CD4-positive, CD25-positive, alpha-beta regulatory T cell (primary cell): ENCODE measurements at regions not wholly inside any gene's neighbourhood (a gene's known extent, or its start where the extent isn't known, plus 50 kb on each side); places are given as distances from the start of the nearest gene placed in this dataset.

ENCODE experiments used
- ATAC-seq, 2 donors: fragments of 150-1000 bp; cut with Tn5 transposase; one replicate each; pipeline ENCODE4 v1.10.0; 2021; ENCODE audit warnings: low read depth in 2 of 2, moderate number of reproducible peaks in 2 of 2, moderate library complexity in 1 of 2
- DNase-seq, 3 donors: peaks; one replicate each; pipeline versions ENCODE4 v3.0.0 to v3.0.0-alpha.2; 2012 to 2022; ENCODE audit warnings: mixed read lengths in 1 of 3
- H3K27ac ChIP-seq: one replicate; pipeline ENCODE4 v1.7.0; 2013; ENCODE audit warnings: mild to moderate bottlenecking, low read length; ENCODE audit not compliant: insufficient read depth, poor library complexity, severe bottlenecking
- H3K27me3 ChIP-seq: one replicate; pipeline ENCODE4 v1.7.0; 2013; ENCODE audit warnings: low read length; ENCODE audit not compliant: control insufficient read depth, insufficient read depth
- H3K36me3 ChIP-seq: one replicate; pipeline ENCODE4 v1.7.0; 2013; ENCODE audit warnings: mild to moderate bottlenecking, low read length, moderate library complexity; ENCODE audit not compliant: control insufficient read depth, insufficient read depth
- H3K4me1 ChIP-seq: 2 replicates; pipeline ENCODE4 v1.7.0; 2013; ENCODE audit warnings: mild to moderate bottlenecking, low read length; ENCODE audit not compliant: insufficient read depth, control insufficient read depth, poor library complexity, severe bottlenecking
- H3K4me3 ChIP-seq: one replicate; pipeline ENCODE4 v1.7.0; 2013; ENCODE audit warnings: low read depth, mild to moderate bottlenecking, low read length, moderate library complexity
- H3K9me3 ChIP-seq, 2 experiments: 1 replicate in 1 of 2; 2 replicates in 1 of 2; pipeline ENCODE4 v1.7.0; 2013; ENCODE audit warnings: low read length in 2 of 2, mild to moderate bottlenecking in 1 of 2, moderate library complexity in 1 of 2; ENCODE audit not compliant: control insufficient read depth in 2 of 2
- H3K27ac Mint-ChIP-seq, 3 donors: one replicate each; pipeline ENCODE4 v1.8.0; 2020 to 2022; ENCODE audit warnings: mild to moderate bottlenecking in 3 of 3, mixed read lengths in 3 of 3, moderate library complexity in 2 of 3
- H3K27me3 Mint-ChIP-seq: one replicate; pipeline ENCODE4 v1.8.0; 2022; ENCODE audit warnings: mild to moderate bottlenecking, mixed read lengths
- H3K36me3 Mint-ChIP-seq: one replicate; pipeline ENCODE4 v1.8.0; 2020; ENCODE audit warnings: mixed read lengths
- H3K4me1 Mint-ChIP-seq, 4 donors: one replicate each; pipeline ENCODE4 v1.8.0; 2020 to 2022; ENCODE audit warnings: mixed read lengths in 4 of 4, mild to moderate bottlenecking in 1 of 4
- H3K4me3 Mint-ChIP-seq, 4 donors: one replicate each; pipeline ENCODE4 v1.8.0; 2020 to 2022; ENCODE audit warnings: mild to moderate bottlenecking in 4 of 4, mixed read lengths in 4 of 4, moderate library complexity in 3 of 4
- H3K9me3 Mint-ChIP-seq, 7 donors: one replicate each; pipeline ENCODE4 v1.8.0; 2020 to 2022; ENCODE audit warnings: mixed read lengths in 7 of 7, mild to moderate bottlenecking in 3 of 7, moderate library complexity in 2 of 7

DNA sequence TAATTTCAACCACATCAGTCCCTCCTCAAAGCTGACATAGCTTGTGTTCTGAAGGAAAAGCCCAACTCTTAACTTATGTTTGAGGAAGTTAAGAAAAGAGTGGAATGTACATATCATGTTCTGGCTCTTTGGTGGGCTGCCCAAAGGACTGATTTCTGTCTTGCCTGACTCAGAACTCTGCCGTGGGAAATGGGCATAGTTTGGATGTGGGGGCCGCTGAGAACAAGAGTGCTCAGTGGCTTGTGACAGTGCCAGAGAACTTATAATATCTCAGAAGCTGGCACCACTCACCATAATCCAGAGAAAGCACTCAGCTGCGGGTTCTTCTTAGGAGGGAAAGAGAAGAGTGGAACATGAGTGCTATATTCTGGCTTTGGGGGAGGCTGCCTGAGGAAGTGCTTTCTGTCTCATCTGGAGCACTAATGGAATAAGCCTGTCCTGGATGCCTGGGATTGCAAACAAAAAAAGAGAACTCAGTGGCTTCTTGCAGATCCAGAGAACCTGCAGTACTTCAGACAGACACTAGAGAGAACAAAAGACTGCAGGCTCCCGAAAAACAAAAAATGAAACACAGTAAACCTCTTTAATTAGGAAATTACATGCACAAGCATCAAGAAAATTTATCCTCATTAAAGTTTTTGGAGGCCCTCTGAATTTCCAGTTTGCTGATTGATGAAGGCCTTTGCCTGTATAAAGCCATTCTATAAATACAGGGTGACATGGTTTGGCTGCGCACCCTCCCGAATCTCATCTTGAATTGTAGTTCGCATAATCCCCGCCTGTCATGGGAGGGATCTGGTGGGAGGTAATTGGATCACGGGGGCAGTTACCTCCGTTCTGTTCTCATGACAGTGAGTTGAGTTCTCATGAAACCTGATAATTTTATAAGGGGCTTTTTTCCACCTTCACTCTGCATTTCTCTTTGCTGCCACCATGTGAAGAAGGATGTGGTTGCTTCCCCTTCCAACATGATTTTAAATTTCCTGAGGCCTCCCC lies 207.0 kb downstream of the DMAC1 start:
- Histone ChIP-seq H3K4me1 (no peaks in the 10 kb centered on the region), H3K4me3 (no peak overlapping the region), H3K9me3 (peaks cover 0 to 6% of the 10 kb centered on the region in 2 experiments), H3K27ac (no peak overlapping the region), H3K36me3 (no peaks in the 10 kb centered on the region), H3K27me3 (peaks cover 2% of the 10 kb centered on the region)
- no peaks in the 10 kb centered on the region for H3K27me3 Mint-ChIP-seq
- no peak for DNase-seq
- peaks cover 12% of the 10 kb centered on the region for H3K36me3 Mint-ChIP-seq
- ATAC-seq: no peak
- H3K4me3 Mint-ChIP-seq: no peak overlapping the region
- peaks cover 0 to 17% (median 7%) of the 10 kb centered on the region in 7 donors for H3K9me3 Mint-ChIP-seq
- H3K4me1 Mint-ChIP-seq: no peaks in the 10 kb centered on the region
- H3K27ac Mint-ChIP-seq: no peak overlapping the region

DNA sequence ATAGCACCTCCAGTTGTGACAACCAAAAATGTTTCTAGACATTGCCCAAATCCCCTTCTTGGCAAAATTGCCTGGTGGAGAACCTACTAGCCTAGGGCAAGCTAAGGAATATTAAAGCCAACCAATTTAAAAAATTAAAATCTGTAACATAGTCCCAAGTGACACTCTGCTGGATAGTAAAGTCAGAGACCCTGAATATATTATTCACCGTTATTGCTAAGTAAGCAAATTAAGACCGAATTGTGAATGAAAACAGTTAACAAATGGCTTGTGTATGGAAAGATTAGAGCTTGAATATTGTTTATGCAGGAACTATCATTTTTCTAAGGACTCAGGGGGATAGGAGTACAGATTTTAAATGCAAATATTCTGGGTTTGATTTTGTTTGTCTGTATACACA lies 208.1 kb downstream of the DMAC1 start:
- Histone ChIP-seq H3K36me3 (no peaks in the 10 kb centered on the region), H3K27ac (no peak overlapping the region), H3K4me1 (no peaks in the 10 kb centered on the region), H3K9me3 (peaks cover 0 to 6% of the 10 kb centered on the region in 2 experiments), H3K27me3 (peaks cover 2% of the 10 kb centered on the region), H3K4me3 (no peak overlapping the region)
- ATAC-seq (no peak), DNase-seq (no peak)
- Mint-ChIP-seq H3K27ac (no peak overlapping the region), H3K9me3 (peaks cover 0 to 17% (median 7%) of the 10 kb centered on the region in 7 donors), H3K4me3 (no peak overlapping the region), H3K36me3 (peaks cover 12% of the 10 kb centered on the region), H3K4me1 (no peaks in the 10 kb centered on the region), H3K27me3 (no peaks in the 10 kb centered on the region)

DNA sequence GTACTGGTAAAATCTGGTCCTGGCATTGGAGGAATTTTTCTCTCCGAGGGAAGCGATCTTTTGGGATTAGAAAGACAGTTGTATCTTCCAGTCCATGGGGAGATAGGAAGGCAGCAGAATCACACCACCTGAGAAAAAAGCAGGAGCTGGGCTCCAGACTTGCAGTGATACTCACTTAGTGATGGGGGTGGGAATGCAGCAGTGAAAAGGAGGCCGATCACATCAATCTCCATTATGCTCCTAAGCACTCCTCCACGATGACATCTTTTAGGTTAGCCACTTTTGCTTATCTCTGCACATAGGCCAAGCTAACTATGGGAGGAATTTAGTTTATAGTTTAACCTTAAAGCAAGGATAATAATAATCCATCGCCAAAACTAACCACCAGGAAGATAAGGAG lies 219.0 kb downstream of the DMAC1 start:
- Histone ChIP-seq H3K9me3 (no peaks in the 10 kb centered on the region), H3K4me1 (no peaks in the 10 kb centered on the region), H3K36me3 (no peaks in the 10 kb centered on the region), H3K27ac (no peak overlapping the region), H3K4me3 (no peak overlapping the region), H3K27me3 (no peaks in the 10 kb centered on the region)
- H3K9me3 Mint-ChIP-seq: peaks cover 0 to 2% (median 0%) of the 10 kb centered on the region in 7 donors
- no peak overlapping the region for H3K4me3 Mint-ChIP-seq
- no peaks in the 10 kb centered on the region for H3K36me3 Mint-ChIP-seq
- H3K27ac Mint-ChIP-seq: no peak overlapping the region
- H3K27me3 Mint-ChIP-seq: no peaks in the 10 kb centered on the region
- H3K4me1 Mint-ChIP-seq: no peaks in the 10 kb centered on the region
- no peak for DNase-seq
- no peak for ATAC-seq

GRCh38 chr9:7579351-7579750 lies 220.2 kb downstream of the DMAC1 start:
- Histone ChIP-seq H3K36me3 (no peaks in the 10 kb centered on the region), H3K4me1 (no peaks in the 10 kb centered on the region), H3K27ac (no peak overlapping the region), H3K9me3 (no peaks in the 10 kb centered on the region), H3K4me3 (no peak overlapping the region), H3K27me3 (no peaks in the 10 kb centered on the region)
- DNase-seq (no peak), ATAC-seq (no peak)
- no peak overlapping the region for H3K4me3 Mint-ChIP-seq
- H3K27ac Mint-ChIP-seq: no peak overlapping the region
- H3K36me3 Mint-ChIP-seq: no peaks in the 10 kb centered on the region
- no peaks in the 10 kb centered on the region for H3K27me3 Mint-ChIP-seq
- H3K9me3 Mint-ChIP-seq: peaks cover 0 to 1% (median 0%) of the 10 kb centered on the region in 7 donors
- H3K4me1 Mint-ChIP-seq: no peaks in the 10 kb centered on the region

- Mint-ChIP-seq H3K4me3 (no peak overlapping the region), H3K27me3 (no peaks in the 10 kb centered on the region), H3K4me1 (no peaks in the 10 kb centered on the region), H3K27ac (no peak overlapping the region), H3K36me3 (no peaks in the 10 kb centered on the region), H3K9me3 (peaks cover 0 to 1% (median 0%) of the 10 kb centered on the region in 7 donors)
- Histone ChIP-seq H3K27me3 (no peaks in the 10 kb centered on the region), H3K4me3 (no peak overlapping the region), H3K4me1 (no peaks in the 10 kb centered on the region), H3K9me3 (no peaks in the 10 kb centered on the region), H3K36me3 (no peaks in the 10 kb centered on the region), H3K27ac (no peak overlapping the region)
- ATAC-seq: no peak
- DNase-seq: no peak
Observed at GRCh38 chr9:7578951-7579350, 220.6 kb downstream of the DMAC1 start.

GRCh38 chr9:7570107-7570720 lies 229.4 kb downstream of the DMAC1 start:
- no peaks in the 10 kb centered on the region for H3K27me3 ChIP-seq
- H3K4me3 ChIP-seq: no peak overlapping the region
- peak; percentile 37 to 81 (median 70) for DNase-seq
- Mint-ChIP-seq H3K27me3 (peaks cover 16% of the 10 kb centered on the region), H3K9me3 (peaks cover 0 to 2% (median 0%) of the 10 kb centered on the region in 7 donors), H3K4me3 (no peak overlapping the region), H3K36me3 (no peaks in the 10 kb centered on the region), H3K4me1 (peaks cover 0 to 4% (median 0%) of the 10 kb centered on the region in 4 donors), H3K27ac (no peak overlapping the region)
- H3K36me3 ChIP-seq: no peaks in the 10 kb centered on the region
- peak; percentile 59 to 84 for ATAC-seq
- no peaks in the 10 kb centered on the region for H3K9me3 ChIP-seq
- H3K4me1 ChIP-seq: no peaks in the 10 kb centered on the region
- no peak overlapping the region for H3K27ac ChIP-seq

- Histone ChIP-seq H3K36me3 (no peaks in the 10 kb centered on the region), H3K27ac (no peak overlapping the region), H3K4me1 (no peaks in the 10 kb centered on the region), H3K27me3 (no peaks in the 10 kb centered on the region), H3K4me3 (no peak overlapping the region), H3K9me3 (no peaks in the 10 kb centered on the region)
- Mint-ChIP-seq H3K27me3 (peaks cover 16% of the 10 kb centered on the region), H3K27ac (no peak overlapping the region), H3K36me3 (no peaks in the 10 kb centered on the region), H3K4me1 (peaks cover 0 to 4% (median 0%) of the 10 kb centered on the region in 4 donors), H3K4me3 (no peak overlapping the region), H3K9me3 (peaks cover 0 to 2% (median 0%) of the 10 kb centered on the region in 7 donors)
- ATAC-seq: no peak
- no peak for DNase-seq
Observed at GRCh38 chr9:7567687-7568086, 231.9 kb downstream of the DMAC1 start.
